Activated naive CD4-positive, alpha-beta T cell treated with Interleukin-2 at 50 U/mL for 16 hours (primary cell): ENCODE measurements at regions not wholly inside any gene's neighbourhood (a gene's known extent, or its start where the extent isn't known, plus 50 kb on each side); places are given as distances from the start of the nearest gene placed in this dataset.
"Not testable (repeated sequence)": the region's sequence is repeated elsewhere in the genome, so short reads cannot be mapped to it uniquely, and the experiment has no call there.

Experiments
- DNase-seq: peaks from one replicate; pipeline ENCODE4 v3.0.0-alpha.2; 2020

DNA sequence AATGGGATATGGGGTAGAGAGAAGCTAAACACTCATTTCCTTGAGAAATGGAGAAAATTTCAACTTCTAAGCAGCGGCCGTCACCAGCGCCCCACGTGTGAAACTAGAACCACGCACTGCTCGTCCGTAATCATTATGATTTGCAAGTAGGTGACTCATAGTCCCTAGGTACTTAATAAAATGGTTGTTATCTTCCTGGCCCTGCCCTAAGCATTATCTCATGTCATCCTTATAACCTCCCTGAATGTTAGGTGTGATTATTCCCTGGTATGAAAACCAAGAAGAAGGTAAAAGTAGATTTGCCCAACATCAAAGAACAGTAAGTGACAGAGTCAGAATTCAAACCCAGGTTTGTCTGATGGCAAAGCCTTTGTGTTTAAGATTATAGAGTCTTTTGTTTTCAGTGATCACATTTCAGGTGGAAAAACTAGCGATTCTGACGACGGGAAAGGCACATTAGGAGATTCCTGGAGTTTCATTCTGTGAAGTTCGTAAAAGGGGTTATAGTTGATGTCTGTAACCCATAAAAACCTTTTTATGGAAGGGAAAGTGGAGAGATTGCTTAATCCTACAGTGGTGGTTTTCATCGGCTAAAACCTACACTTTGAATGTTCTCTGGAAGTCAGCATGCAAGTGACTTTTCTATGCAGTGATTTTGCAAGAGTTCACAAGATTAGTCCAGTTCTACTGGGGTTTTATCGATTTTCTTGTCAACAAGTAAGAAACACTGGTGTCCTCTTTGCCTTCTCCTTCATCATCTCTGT, 202.9 kb upstream of the WWC1 start:
- no peak for DNase-seq

DNA sequence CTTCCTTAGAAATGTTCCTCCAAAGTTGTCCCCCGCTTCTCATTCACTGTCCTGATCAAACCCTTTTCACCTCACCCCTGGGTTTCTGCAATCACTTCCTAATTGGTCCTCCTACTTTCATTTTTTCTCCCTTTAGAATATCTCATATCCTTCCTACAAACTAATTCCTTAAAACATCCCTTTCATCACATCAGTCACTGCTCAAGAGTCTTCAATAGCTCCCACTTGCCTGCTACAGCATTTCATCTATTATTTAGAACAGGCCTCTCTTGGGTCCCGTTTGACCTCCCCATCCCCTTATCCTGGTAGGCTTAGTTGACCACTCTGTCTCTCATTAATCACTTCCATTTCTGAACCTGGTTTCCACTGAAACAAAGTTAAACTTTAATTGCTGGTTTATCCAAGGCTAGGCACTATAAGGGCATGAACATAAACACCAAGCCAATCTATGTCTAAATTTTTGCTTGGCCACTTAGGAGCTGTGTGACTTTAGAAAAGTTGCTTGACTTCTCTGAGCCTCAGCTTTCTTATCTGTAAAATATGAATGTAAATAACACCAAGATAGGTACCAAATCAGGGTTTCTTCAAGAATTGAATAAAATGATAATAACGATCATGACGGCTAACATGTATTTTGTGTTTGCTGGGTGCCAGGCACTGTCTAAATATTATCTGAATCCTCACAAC, 202.1 kb upstream of the WWC1 start:
- DNase-seq: no peak

DNA sequence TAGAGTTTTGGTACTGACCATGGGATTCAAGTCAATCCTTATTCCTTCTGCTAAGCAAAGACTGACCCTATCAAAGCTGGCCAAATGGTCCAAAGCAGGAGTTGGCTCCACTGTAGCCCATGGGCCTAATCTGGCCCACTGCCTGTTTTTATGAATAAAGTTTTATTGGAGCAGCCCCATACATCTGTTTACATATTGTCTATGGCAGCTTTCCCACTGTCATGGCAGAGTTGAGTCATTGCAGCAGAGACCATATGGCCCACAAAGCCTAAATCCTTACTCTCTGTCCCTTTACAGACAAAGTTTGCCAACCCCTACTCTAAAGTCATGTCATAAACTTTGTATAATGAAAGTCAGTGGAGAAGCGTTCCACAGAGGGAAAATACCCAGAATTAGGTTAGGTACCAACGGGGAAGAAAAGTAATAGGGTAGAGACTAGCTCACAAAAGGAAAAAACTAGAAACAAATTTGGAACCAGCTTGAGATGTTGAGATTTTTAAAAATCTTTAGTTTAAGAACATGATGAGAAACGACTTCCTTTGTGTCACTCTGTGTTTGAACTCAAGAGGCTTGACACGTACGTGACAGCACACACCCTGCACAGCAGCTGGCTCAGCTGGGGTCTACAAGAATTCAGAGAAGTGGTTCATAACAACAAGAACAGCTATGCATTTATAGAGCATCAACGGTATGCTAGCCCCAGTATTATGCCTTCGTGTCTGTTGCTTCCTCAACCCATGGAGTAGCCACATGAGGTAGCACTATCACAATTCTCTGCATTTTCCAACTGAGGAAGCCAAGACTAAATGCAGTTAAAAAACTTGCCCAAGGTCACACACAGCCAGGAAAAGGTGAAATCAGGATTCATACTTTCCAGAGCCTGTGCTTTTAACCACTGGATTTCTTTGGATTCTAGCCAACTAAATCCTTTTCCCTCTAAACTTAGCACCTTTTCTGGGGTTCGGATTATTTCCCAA, 198.9 kb upstream of the WWC1 start:
- DNase-seq: no peak

DNA sequence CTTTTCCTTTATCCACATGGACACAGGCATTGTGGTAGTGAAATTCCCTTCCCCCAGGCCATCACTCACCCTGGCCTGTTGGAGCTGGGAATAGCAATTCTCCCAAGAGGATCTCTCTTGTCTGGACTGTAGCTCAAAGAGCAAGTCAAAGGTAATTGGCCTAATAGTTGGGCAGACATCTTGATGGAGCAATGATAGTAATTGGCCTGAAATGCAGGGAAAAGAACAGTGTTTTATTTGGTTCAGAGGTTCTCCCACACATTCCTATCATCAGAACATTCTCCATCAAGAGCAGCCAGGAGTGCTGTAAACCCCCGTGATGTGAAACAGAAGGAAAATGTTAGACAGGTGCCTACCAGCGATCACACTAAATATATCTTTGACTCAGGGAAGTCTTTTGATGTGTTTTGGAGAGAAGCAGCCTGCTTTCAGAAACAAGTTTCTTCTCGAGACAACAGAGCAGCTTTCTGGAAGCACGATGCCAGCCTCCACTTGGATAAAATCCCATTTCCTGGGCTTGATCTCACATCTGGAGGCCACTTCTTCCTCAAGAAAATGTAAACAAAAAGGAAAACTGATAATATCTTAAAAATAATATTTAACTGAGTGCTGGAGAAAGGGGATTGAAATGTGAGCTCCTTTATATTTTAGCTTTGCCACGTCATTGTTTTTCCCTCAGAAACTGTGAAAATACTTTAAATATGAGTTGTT, 198.1 kb upstream of the WWC1 start:
- no peak for DNase-seq

DNA sequence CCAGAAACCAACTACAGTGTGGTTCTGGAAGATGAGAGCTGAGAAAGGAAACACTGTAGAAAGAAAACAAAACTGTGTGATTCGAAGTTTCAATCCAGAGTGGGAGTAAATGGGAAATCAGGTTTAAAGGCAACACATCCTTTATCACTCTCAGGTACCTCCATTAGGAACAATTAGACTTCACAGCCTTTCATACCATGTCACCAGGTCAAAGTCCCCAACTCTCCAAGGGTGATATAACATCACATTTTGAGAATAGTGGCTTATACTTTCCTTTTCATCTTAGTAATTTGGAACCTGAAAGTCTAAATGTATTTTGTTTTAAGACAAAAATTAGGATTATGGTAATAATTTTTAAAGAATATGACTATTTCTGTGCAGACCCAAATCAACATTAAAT, 194.9 kb upstream of the WWC1 start:
- DNase-seq: no peak

DNA sequence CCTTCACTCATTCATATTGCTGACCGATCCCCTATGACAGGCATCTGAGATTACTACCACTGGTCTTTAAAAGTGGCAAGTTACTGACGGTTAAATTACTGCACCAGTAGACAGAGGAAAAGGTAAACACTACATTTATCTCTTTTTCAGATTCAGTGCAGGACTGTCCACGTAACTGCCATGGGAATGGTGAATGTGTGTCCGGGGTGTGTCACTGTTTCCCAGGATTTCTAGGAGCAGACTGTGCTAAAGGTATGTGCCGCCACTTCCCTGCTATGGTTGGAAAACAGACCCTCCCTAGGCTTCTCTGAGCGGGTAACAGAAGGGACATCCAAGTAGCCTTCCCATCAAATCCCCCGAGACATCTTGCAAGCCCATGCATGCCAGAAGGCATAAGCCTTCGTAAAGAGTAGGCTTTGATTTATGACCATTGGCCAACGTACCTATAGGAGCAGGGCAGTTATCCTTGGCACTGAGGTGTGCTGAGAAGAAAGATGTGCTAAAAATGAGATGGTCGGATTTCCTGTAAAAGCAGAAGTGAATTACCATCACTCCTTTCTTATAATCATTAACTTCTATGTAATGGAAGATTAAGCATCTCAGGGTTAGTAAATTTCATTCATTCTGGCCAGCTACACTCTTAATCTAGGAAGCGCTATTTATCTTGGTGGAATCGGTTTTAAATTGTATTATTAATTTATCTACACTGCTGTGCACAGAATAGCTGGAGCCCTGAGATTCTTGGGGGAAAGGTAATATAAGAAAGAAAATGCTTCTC, 193.4 kb upstream of the WWC1 start:
- no peak for DNase-seq

DNA sequence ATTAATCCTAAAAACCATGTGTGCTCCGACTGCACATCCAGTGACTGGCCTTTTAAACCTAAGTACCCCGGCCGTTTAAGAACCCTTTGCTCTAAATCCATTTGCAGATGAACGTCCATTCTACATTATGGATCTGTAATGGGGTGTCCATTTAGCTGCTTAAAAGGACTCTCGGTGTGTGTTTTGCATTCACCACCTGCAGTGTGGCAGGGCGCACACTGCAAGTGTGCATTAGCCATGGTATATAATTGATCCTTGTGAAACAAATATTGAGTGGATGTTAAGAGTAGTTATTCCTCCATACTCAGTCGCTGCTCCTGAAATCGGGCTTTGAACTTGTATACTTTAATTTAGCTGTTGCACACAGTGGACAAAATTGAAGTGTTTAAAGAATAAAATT, 190.1 kb upstream of the WWC1 start:
- DNase-seq: no peak

DNA sequence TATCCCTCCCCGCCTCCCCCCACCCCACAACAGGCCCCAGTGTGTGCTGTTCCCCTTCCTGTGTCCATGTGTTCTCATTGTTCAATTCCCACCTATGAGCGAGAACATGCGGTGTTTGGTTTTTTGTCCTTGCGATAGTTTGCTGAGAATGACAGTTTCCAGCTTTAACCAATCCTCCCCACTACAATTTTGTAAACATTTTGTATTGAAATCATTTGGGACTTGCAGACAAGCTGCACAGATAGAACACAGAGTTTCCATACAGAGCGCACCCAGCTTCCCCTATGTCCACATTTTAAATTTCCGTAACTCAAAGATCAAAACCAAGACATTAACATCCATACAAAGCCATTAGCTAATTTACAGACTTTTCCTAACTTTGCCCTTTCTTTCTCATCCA, 188.4 kb upstream of the WWC1 start:
- not testable (repeated sequence) for DNase-seq

DNA sequence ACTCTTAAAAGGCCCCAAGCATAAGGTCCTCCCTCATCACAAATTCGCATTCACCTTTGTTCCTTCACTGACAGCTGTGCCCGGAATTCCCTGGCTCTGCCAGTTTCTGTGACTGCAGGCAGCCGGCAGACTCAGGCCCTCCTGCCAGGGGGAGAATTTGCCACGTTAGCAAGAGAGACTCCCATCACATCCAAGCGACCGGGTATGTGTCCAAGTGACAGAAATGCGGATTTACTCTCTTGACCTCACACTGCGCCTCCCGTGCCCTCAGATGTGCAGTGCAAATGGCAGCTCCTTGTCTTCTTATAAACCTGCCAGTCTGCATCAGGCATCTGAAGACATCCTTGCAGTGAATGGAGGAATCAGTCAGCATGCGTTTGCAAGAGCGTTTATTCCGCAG, 187.1 kb upstream of the WWC1 start:
- DNase-seq: no peak

DNA sequence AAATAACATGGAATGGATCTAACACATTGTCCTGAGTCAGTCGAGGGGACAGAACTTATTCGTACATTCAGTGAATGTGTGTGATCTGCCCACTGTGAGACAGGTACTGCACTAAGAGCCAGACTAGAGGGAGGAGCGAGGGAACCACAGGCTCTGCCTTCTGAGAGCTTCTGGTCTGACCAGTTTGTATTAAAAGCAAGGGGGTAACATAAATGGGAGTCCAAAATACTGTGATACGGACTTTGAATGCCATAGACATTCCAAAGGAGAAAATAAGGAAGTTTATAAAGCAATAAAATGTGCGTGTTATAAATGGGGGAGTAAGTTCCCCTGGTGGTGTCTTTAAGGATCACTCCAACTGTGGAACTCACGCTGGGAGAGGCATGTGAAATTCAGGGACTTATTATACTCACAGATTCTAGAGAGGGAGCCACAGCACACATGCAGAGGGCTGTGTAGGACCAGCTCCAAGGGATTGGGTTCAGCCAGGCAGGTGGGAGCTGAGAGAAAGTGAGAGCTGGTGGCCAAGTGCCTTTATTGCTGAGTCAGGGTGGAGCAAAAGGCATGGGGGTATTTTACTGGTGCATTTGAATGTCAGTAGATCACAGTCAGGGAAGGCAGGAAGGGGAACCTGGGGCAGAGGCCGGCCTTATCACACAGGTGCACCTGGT, 186.5 kb upstream of the WWC1 start:
- no peak for DNase-seq

DNA sequence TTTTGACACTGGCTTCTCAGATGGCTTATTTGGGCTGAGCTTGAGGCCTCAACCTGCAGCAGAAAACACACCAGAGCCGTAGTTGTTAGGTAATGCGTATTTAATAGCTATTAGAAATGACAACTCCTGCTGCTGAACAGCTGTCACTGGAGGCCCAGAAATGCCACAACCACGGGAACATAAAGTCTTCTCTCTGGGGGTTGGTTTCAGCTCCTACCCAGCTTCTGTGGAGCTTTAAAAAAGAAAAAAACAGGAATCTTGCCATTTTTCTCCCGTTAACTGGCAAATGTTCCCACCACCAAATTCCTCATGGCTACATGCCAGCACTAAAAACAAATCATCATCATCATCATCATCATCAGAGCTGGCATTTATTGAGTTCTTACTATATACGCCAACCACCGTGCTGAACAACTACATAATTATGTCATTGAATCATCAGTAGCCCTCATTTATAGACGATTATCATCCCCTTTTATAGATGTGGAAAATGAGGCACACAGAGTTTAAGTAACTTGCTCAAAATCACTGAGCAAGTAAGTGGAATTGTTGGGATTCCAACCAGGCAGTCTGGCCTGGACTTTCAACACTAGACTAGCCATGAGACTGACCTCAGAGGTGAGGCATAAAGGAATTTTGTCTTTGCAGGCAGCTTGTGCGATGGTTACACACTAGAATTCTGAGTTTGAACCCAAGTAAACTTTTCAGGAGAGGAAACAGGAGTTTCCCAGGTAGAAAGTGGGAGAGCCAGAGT, 185.3 kb upstream of the WWC1 start:
- DNase-seq: no peak

DNA sequence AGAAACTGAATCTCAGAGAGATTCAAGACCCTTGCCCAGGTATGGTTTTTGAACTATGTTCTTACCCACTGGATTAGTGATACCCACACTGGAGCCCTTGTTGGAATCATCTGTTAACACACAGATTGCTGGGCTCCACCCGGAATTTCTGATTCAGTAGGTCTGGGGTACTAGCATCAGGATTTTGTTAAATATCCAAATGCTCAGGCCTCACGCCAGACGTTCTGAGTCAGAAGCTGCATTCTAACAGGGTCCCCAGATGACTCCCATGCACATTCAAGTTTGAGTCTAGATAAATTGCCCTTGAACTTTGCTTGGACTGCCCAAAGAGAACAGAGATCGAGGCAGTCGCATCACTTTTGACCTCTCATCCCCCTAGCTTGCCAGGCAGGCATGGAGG, 182.0 kb upstream of the WWC1 start:
- no peak for DNase-seq

DNA sequence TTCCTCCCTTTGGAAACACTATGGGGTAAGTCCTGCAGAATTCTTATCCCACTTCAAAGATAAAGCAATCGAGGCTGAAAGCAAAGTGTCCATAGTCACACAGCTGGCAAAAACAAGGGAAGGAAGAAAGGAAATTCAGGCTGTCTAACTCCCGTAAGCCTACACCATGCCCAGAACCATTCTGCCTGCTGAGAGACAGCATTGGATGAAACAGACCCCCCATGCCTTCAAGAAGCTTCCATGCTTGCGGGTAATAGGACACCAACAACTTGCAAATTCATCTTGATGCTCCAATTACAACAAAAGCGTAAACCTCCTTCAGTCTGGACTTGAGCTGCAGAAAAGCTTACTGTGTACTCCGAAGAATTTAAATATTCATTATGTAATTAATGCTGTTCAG, 181.1 kb upstream of the WWC1 start:
- no peak for DNase-seq

DNA sequence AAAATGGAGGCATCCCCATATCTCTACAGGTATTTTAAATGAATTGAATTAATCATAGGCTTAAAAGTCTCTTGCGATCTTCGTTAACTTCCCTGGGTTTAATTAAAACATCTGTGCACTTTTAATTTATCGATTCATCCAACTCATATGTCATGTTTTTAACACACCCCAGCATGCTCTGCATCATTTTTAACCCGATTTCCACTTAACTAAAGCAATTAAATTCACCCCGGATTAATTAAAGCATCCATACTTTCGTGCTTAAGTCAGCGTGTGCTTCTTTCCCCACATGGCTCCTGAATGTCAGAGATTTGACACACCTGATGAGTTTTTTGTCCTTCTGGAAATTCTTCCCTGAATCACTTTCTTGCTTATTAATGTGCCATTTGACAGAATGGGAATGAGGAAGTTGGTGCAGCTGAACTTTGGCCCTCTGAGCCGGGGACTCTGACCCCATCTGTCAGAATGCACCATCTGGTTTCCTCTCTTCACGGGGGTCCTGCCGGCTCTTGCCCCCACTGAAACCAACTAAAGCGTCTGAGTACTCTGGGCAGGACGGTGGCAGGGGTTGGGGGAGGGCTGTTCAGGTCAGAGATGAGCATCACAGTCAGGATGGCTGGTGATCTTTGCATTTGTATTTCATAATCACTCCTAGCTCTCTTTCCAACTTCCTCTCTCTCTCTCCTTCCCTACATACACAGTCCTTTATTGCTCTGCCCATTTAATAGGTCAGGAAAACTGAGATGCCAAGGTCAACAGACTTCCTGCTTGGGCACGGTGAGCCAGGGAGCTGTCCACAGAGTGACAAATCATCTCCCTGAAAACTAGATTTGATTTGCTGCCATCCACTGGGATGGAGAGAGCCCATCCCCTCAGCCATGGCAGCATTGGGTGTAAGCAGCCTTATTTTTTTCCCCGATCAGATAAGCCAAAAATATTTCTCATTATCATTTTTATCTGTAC, 180.3 kb upstream of the WWC1 start:
- no peak for DNase-seq

DNA sequence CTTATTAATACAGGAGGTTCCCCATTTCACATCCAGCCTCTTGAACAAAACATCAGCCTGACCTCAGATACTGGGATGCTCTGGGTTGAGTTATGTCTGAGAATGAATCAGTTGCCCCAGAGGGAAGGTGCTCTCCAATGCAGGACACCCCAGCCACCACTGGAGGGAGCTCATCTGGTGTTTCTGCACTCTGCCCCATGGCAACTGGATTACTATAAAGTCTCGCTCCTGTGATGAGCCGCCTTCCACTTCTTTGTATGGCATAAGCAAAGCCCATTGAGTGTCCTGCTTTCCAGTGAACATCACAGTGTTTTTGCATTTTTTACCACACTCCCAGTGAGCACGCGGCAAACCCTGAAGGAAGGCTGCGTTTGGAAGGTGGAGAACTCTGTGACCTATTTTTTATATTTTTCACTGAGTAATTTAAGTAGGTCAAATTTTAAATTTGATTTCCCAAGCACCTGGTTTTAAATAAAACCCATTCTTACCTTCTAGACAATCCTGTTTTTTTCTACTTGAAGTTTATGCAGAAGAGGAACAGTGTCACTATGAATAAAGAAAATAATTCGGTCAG, 176.9 kb upstream of the WWC1 start:
- peak; percentile 34 for DNase-seq

DNA sequence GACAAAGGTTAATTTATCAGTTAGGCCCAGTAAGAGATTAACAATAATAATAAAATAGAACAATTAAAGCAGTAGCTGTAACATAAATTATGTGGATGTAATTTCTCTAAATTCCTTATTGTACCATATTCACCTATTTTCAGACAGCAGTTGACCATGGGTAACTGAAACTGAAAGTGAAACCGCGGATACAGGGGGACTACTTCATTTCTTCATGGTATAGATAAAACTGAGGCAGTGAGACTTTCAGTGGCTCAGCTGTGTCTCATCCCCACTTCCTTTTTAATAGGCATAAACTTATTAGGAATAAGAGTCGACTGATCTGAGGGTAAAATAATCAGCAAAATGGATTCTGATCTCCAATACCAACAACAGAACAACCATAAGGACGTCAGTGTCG, 174.0 kb upstream of the WWC1 start:
- DNase-seq: no peak

DNA sequence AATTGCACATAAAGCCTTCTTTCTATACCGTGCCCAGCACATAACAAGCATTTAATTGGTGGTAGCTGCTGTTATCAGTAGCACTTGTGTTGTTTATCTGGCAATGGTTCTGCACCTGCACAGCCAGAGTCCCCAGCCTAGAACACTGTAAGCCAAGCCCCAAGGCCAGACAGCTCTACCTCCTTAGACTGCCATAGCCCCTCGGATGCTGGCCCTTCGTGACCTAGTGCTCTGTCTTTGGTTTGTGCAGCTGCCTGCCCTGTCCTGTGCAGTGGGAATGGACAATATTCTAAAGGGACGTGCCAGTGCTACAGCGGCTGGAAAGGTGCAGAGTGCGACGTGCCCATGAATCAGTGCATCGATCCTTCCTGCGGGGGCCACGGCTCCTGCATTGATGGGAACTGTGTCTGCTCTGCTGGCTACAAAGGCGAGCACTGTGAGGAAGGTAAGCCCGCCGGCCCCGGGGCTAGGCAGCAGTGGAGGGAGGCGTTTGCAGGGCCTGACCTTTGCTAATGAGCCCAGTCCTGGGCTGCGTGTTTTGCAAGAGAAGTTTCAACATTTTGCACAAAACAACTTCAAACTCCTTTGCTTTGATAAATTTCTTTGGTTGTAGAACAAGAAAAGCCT, 173.3 kb upstream of the WWC1 start:
- no peak for DNase-seq

DNA sequence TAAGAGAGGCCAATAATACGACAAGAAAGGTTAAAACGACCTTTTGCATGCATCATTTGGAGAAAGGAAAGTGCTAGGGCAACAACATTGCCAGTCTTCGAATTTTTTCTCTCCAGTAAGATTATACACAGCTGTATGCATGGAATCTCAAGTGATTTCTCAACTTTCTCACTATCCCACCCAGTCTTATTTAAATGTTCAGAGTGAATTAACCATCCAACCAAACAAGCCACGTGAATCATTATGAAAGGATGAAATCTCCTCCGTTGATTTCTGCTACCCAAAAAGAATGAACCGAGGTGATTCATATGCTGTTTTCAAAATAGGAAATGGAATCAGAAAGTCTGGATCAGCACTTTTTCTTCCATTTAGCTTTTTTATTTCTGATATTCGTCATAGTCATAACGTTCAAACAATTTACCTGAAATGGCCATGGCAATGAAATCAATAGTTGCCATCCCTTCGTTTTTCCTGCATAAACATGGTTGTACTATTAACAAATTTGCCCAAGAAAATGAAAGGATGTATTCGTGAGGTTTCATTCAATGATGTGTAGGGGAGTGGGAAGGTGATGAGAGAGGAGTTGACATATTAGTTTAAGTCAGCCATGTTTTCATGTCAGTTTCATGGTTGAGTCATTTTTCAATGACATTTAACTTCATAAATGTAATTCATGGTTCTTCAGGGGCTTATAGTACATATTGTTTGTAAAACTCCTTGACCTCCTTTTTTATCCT, 170.9 kb upstream of the WWC1 start:
- no peak for DNase-seq
